ENCODE measurements at regions not wholly inside any gene's neighbourhood (a gene's known extent, or its start where the extent isn't known, plus 50 kb on each side); places are given as distances from the start of the nearest gene placed in this dataset.

DNA sequence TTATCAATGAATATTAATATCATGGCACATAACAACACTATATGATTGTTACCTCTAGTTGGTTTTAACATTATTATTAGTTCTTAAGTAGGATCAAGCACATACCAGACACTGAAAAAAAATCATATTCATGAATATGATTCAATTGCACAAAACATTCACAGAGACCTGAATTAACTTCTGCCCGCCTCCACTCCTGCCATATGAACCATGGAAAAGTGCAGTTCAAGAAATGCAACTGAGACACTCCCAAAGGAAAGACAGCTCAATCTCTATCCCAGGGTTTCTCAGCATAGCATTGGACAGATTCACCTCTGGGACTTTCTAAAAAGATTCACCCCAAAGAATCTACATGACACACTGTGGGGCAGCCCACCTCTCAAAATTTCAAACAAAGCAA lies 103.5 kb upstream of the KCNIP4 start:
- TF ChIP-seq, protein P1, sequence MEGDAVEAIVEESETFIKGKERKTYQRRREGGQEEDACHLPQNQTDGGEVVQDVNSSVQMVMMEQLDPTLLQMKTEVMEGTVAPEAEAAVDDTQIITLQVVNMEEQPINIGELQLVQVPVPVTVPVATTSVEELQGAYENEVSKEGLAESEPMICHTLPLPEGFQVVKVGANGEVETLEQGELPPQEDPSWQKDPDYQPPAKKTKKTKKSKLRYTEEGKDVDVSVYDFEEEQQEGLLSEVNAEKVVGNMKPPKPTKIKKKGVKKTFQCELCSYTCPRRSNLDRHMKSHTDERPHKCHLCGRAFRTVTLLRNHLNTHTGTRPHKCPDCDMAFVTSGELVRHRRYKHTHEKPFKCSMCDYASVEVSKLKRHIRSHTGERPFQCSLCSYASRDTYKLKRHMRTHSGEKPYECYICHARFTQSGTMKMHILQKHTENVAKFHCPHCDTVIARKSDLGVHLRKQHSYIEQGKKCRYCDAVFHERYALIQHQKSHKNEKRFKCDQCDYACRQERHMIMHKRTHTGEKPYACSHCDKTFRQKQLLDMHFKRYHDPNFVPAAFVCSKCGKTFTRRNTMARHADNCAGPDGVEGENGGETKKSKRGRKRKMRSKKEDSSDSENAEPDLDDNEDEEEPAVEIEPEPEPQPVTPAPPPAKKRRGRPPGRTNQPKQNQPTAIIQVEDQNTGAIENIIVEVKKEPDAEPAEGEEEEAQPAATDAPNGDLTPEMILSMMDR (IDR thresholded peaks at IDR 0.05): no peak
- no peak for TF ChIP-seq POLR2A (IDR thresholded peaks at IDR 0.05)

Data from heart left ventricle (tissue), 13 donors.